ENCODE measurements at regions not wholly inside any gene's neighbourhood (a gene's known extent, or its start where the extent isn't known, plus 50 kb on each side); places are given as distances from the start of the nearest gene placed in this dataset.

- no peaks in the 10 kb centered on the region for H3K27me3 ChIP-seq (ENCODE audit: control insufficient read depth, insufficient read depth, low read length)
- no peak overlapping the region for H3K4me2 ChIP-seq (ENCODE audit: low read length)
- H3K4me3 ChIP-seq (ENCODE audit: low read depth, low read length) = no peak overlapping the region
- H3K4me1 ChIP-seq = no peaks in the 10 kb centered on the region
- no peaks in the 10 kb centered on the region for H3K9me3 ChIP-seq (ENCODE audit: control insufficient read depth, low read length)
- H3K27ac ChIP-seq = no peak overlapping the region
- H2AFZ ChIP-seq = no peak overlapping the region
- H3K9ac ChIP-seq = no peak overlapping the region
- no peak for TF ChIP-seq CTCF (IDR thresholded peaks at IDR 0.05)
- H3K36me3 ChIP-seq (ENCODE audit: control insufficient read depth, insufficient read depth, low read length) = no peaks in the 10 kb centered on the region
- no peaks in the 10 kb centered on the region for H3K79me2 ChIP-seq
These were observed 635.4 kb upstream of the FZD8 start for GRCh38 chr10:36277459-36277858.

- no peak overlapping the region for H3K4me2 ChIP-seq (ENCODE audit: low read length)
- TF ChIP-seq CTCF (IDR thresholded peaks at IDR 0.05) = no peak
- no peaks in the 10 kb centered on the region for H3K27me3 ChIP-seq (ENCODE audit: control insufficient read depth, insufficient read depth, low read length)
- H3K4me1 ChIP-seq = no peaks in the 10 kb centered on the region
- H3K79me2 ChIP-seq = no peaks in the 10 kb centered on the region
- H3K27ac ChIP-seq = no peak overlapping the region
- no peaks in the 10 kb centered on the region for H3K36me3 ChIP-seq (ENCODE audit: control insufficient read depth, insufficient read depth, low read length)
- H2AFZ ChIP-seq = no peak overlapping the region
- no peaks in the 10 kb centered on the region for H3K9me3 ChIP-seq (ENCODE audit: control insufficient read depth, low read length)
- no peak overlapping the region for H3K4me3 ChIP-seq (ENCODE audit: low read depth, low read length)
- H3K9ac ChIP-seq = no peak overlapping the region
These were observed 629.7 kb upstream of the FZD8 start for GRCh38 chr10:36271627-36272340.

GRCh38 chr10:36269222-36269621 is 627.1 kb upstream of the FZD8 start:
- no peak overlapping the region for H3K4me3 ChIP-seq (ENCODE audit: low read depth, low read length)
- no peak overlapping the region for H3K4me2 ChIP-seq (ENCODE audit: low read length)
- H3K27me3 ChIP-seq (ENCODE audit: control insufficient read depth, insufficient read depth, low read length) = no peaks in the 10 kb centered on the region
- H3K4me1 ChIP-seq = no peaks in the 10 kb centered on the region
- no peaks in the 10 kb centered on the region for H3K36me3 ChIP-seq (ENCODE audit: control insufficient read depth, insufficient read depth, low read length)
- H3K27ac ChIP-seq = no peak overlapping the region
- H3K9ac ChIP-seq = no peak overlapping the region
- no peaks in the 10 kb centered on the region for H3K9me3 ChIP-seq (ENCODE audit: control insufficient read depth, low read length)
- H2AFZ ChIP-seq = no peak overlapping the region
- TF ChIP-seq CTCF (IDR thresholded peaks at IDR 0.05) = no peak
- H3K79me2 ChIP-seq = no peaks in the 10 kb centered on the region

GRCh38 chr10:36266923-36267322 is 624.8 kb upstream of the FZD8 start:
- Histone ChIP-seq H3K4me1 (no peaks in the 10 kb centered on the region), H3K27ac (no peak overlapping the region), H3K79me2 (no peaks in the 10 kb centered on the region), H3K27me3 (ENCODE audit: control insufficient read depth, insufficient read depth, low read length) (no peaks in the 10 kb centered on the region), H3K9me3 (ENCODE audit: control insufficient read depth, low read length) (no peaks in the 10 kb centered on the region), H2AFZ (no peak overlapping the region), H3K9ac (no peak overlapping the region), H3K36me3 (ENCODE audit: control insufficient read depth, insufficient read depth, low read length) (no peaks in the 10 kb centered on the region), H3K4me2 (ENCODE audit: low read length) (no peak overlapping the region), H3K4me3 (ENCODE audit: low read depth, low read length) (no peak overlapping the region)
- TF ChIP-seq CTCF (IDR thresholded peaks at IDR 0.05) = no peak

GRCh38 chr10:36265741-36266140 is 623.6 kb upstream of the FZD8 start:
- no peak overlapping the region for H3K4me3 ChIP-seq (ENCODE audit: low read depth, low read length)
- no peaks in the 10 kb centered on the region for H3K9me3 ChIP-seq (ENCODE audit: control insufficient read depth, low read length)
- H3K79me2 ChIP-seq = no peaks in the 10 kb centered on the region
- no peak overlapping the region for H3K27ac ChIP-seq
- H2AFZ ChIP-seq = no peak overlapping the region
- no peak overlapping the region for H3K9ac ChIP-seq
- no peak overlapping the region for H3K4me2 ChIP-seq (ENCODE audit: low read length)
- H3K4me1 ChIP-seq = no peaks in the 10 kb centered on the region
- no peaks in the 10 kb centered on the region for H3K36me3 ChIP-seq (ENCODE audit: control insufficient read depth, insufficient read depth, low read length)
- H3K27me3 ChIP-seq (ENCODE audit: control insufficient read depth, insufficient read depth, low read length) = no peaks in the 10 kb centered on the region
- no peak for TF ChIP-seq CTCF (IDR thresholded peaks at IDR 0.05)

Data from parathyroid adenoma (tissue), 2 donors.